ENCODE measurements at regions not wholly inside any gene's neighbourhood (a gene's known extent, or its start where the extent isn't known, plus 50 kb on each side); places are given as distances from the start of the nearest gene placed in this dataset.

GRCh38 chr6:165970001-165970400, 197.7 kb downstream of the TBXT start:
- dilution Hi-C loops (cut with HindIII; ENCODE audit: low sequenced_read_pairs, unreplicated experiment): no loop called here
- H4K20me1 ChIP-seq (ENCODE audit: insufficient read depth, low read length): no peaks in the 10 kb centered on the region; the same call in 1 of the 2 replicates
- H3K36me3 ChIP-seq (ENCODE audit: control insufficient read depth, insufficient read depth, low read length): peaks cover 9% of the 10 kb centered on the region
- DNase-seq: no peak
- ATAC-seq (ENCODE audit: low read depth): no peak
- H2AFZ ChIP-seq (replicated peaks; ENCODE audit: low read length, poor library complexity): no peak overlapping the region
- no peak overlapping the region for H2AK9ac ChIP-seq (replicated peaks; ENCODE audit: low read depth, low read length, poor library complexity)
- peaks cover 5% of the 10 kb centered on the region for H3K4me1 ChIP-seq (ENCODE audit: control insufficient read depth, insufficient read depth, low read length)
- no peak overlapping the region for H2BK5ac ChIP-seq (ENCODE audit: low read depth, low read length, poor library complexity, severe bottlenecking)
- no peak overlapping the region for H2BK120ac ChIP-seq (ENCODE audit: low read depth, low read length)
- no peak overlapping the region for H3K27ac ChIP-seq (ENCODE audit: insufficient read depth, low read length)
- H2BK15ac ChIP-seq (ENCODE audit: low read depth, low read length): no peak overlapping the region
- in situ Hi-C loops (cut with MboI; ENCODE audit: low sequenced_read_pairs): no loop called here
- H4K5ac ChIP-seq (ENCODE audit: low read depth, low read length): no peak overlapping the region
- no peak overlapping the region for H3K9ac ChIP-seq (ENCODE audit: low read depth, low read length)
- peak overlapping the region; percentile 4; the same call in 1 of the 2 replicates for H3K4me2 ChIP-seq (ENCODE audit: low read depth, low read length)
- H3K4me3 ChIP-seq (ENCODE audit: insufficient read depth, low read depth, low read length): no peak overlapping the region
- POLR2A ChIA-PET (ENCODE audit: unreplicated experiment): no interaction called here
- no TSS peak for BruUV-seq (replicated peaks)
- no peaks in the 10 kb centered on the region; the same call in 1 of the 2 replicates for H3K9me1 ChIP-seq (ENCODE audit: insufficient read depth, low read length)
- no peak overlapping the region for H3K4ac ChIP-seq (ENCODE audit: low read depth, low read length)
- no peak overlapping the region for H4K8ac ChIP-seq (ENCODE audit: low read depth in 2 of 2, low read length in 2 of 2)
- no peak for TF ChIP-seq BHLHE40 (IDR thresholded peaks at IDR 0.05; ENCODE audit: low read depth, low read length)
- no peak for TF ChIP-seq RFX5 (IDR thresholded peaks at IDR 0.05; ENCODE audit: low read depth, low read length)
- no peak for TF ChIP-seq MAZ (IDR thresholded peaks at IDR 0.05; ENCODE audit: borderline replicate concordance, low read depth, low read length)
- TF ChIP-seq RCOR1 (IDR thresholded peaks at IDR 0.05; ENCODE audit: insufficient replicate concordance, low read length): no peak
- TF ChIP-seq SMC3 (IDR thresholded peaks at IDR 0.05; ENCODE audit: low read depth, low read length): no peak
- no peak for TF ChIP-seq POLR2A (IDR thresholded peaks at IDR 0.05; ENCODE audit: low read depth, low read length)
- H3K79me1 ChIP-seq (ENCODE audit: low read depth in 1 of 2, low read length in 2 of 2): peaks cover 0 to 26% of the 10 kb centered on the region in 2 experiments; a peak in 2 of 4 replicates
- H2BK20ac ChIP-seq (ENCODE audit: low read depth, low read length): no peak overlapping the region
- intact Hi-C loops (cut with micrococcal nuclease): no loop called here
- H4K91ac ChIP-seq (ENCODE audit: insufficient read depth, low read depth, low read length): no peak overlapping the region
- H3K14ac ChIP-seq (replicated peaks; ENCODE audit: low read depth, low read length): no peak overlapping the region
- H3K9me3 ChIP-seq (ENCODE audit: control insufficient read depth, insufficient read depth, low read length): no peaks in the 10 kb centered on the region
- no peaks in the 10 kb centered on the region for H3K27me3 ChIP-seq (ENCODE audit: control insufficient read depth, insufficient read depth, low read length)
- H2AK5ac ChIP-seq (ENCODE audit: low read depth, low read length): no peak overlapping the region
- CTCF ChIA-PET: no interaction called here
- no peak overlapping the region for H3K23ac ChIP-seq (ENCODE audit: low read depth, low read length)
- no CpG with 5 or more reads among the region's 4 CpGs for WGBS, 2 experiments (ENCODE audit: extremely low coverage in 2 of 2, insufficient read length in 1 of 2)
- no peak overlapping the region for H3K18ac ChIP-seq (ENCODE audit: low read depth, low read length)
- no peak overlapping the region for H3K56ac ChIP-seq (ENCODE audit: extremely low read depth, insufficient read depth, low read length)
